NCI-H2196 (cell line): ENCODE measurements at regions not wholly inside any gene's neighbourhood (a gene's known extent, or its start where the extent isn't known, plus 50 kb on each side); places are given as distances from the start of the nearest gene placed in this dataset.

ENCODE experiments used
- DNase-seq: peaks from one replicate; lab custom pipeline; 2025; ENCODE audit not compliant: unreplicated experiment; lab: John Stamatoyannopoulos, UW

- no peak for DNase-seq
These were observed 94.6 kb upstream of the SGCD start for GRCh38 chr5:156232251-156232869.

- no peak for DNase-seq
These were observed 89.6 kb upstream of the SGCD start for GRCh38 chr5:156237361-156237760.

- no peak for DNase-seq
These were observed 87.2 kb upstream of the SGCD start for GRCh38 chr5:156239800-156240199.

- no peak for DNase-seq
These were observed 86.5 kb upstream of the SGCD start for GRCh38 chr5:156240414-156240813.

- DNase-seq = no peak
These were observed 85.7 kb upstream of the SGCD start for GRCh38 chr5:156241266-156241665.

GRCh38 chr5:156245895-156246294 is 81.1 kb upstream of the SGCD start:
- DNase-seq = no peak

GRCh38 chr5:156251076-156251475 is 75.9 kb upstream of the SGCD start:
- DNase-seq = no peak

GRCh38 chr5:156253130-156253529 is 73.8 kb upstream of the SGCD start:
- DNase-seq = no peak

- DNase-seq = no peak
These were observed 72.8 kb upstream of the SGCD start for GRCh38 chr5:156254196-156254595.

- no peak for DNase-seq
These were observed 70.3 kb upstream of the SGCD start for GRCh38 chr5:156256642-156257041.

GRCh38 chr5:156258934-156259333 is 68.0 kb upstream of the SGCD start:
- no peak for DNase-seq

- no peak for DNase-seq
These were observed 67.3 kb upstream of the SGCD start for GRCh38 chr5:156259618-156260017.

- DNase-seq = no peak
These were observed 65.6 kb upstream of the SGCD start for GRCh38 chr5:156261275-156261939.

- DNase-seq = no peak
These were observed 55.4 kb upstream of the SGCD start for GRCh38 chr5:156271569-156271968.

GRCh38 chr5:156272139-156272538 is 54.8 kb upstream of the SGCD start:
- no peak for DNase-seq

- no peak for DNase-seq
These were observed 53.6 kb upstream of the SGCD start for GRCh38 chr5:156273325-156273724.

GRCh38 chr5:156274453-156274852 is 52.5 kb upstream of the SGCD start:
- DNase-seq = no peak
